ENCODE measurements at regions not wholly inside any gene's neighbourhood (a gene's known extent, or its start where the extent isn't known, plus 50 kb on each side); places are given as distances from the start of the nearest gene placed in this dataset.

DNA sequence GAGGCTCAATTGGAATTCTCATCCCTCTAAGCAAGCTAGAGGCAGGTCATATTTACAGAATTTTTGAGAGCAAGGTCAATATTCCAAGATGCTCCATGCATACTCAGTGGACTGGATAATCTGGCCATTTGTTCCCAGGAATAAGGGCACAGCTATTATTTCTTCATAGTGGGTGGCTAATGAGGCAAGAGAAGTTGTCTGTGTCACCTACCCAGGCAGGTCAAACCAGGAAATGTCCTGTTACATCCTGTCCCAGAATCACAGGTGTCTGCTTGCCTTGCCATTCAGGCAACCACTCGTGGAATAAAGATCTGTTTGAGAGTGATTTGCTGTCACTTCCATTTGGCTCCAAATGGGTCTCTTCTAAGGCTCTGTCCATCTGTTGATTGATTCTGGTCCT, 85.2 kb upstream of the ZP4 start:
- TF ChIP-seq CTCF (IDR thresholded peaks at IDR 0.05) (no peak), POLR2A (IDR thresholded peaks at IDR 0.05) (no peak), POLR2AphosphoS5 (IDR thresholded peaks at IDR 0.05) (no peak)
